HCT116 (cell line): ENCODE measurements at regions not wholly inside any gene's neighbourhood (a gene's known extent, or its start where the extent isn't known, plus 50 kb on each side); places are given as distances from the start of the nearest gene placed in this dataset.

Experiments used
- ATAC-seq: fragments of 200-7000 bp; cut with Tn5 transposase; 2 replicates; pipeline ENCODE4 v1.9.1; 2020; ENCODE audit warnings: mild to moderate bottlenecking, moderate library complexity
- BruUV-seq: library from RNA; stranded (reverse); fragments of 400-500 nt; replicated peaks from 2 replicates; lab custom pipeline; 2021; lab: Mats Ljungman, UMichigan
- CTCF ChIA-PET: fragments of 300-600 bp; sonication (Branson Sonifier 250); formaldehyde crosslinking; loops from one replicate; lab custom pipeline; 2021; ENCODE audit warnings: antibody characterized with exemption; lab: Charles Lee
- POLR2A ChIA-PET: fragments of 300-600, 350-600 bp; sonication (Branson Sonifier 250); formaldehyde crosslinking; loops from one replicate; lab custom pipeline; 2021; ENCODE audit warnings: antibody characterized with exemption; lab: Charles Lee
- RAD21 ChIA-PET, 2 experiments: fragments of 300-600 bp; sonication (Branson Sonifier 250); formaldehyde crosslinking; loops; one replicate each; lab custom pipeline; 2023; ENCODE audit warnings: low total read pairs in 2 of 2; ENCODE audit not compliant: uncharacterized antibody in 2 of 2, unreplicated experiment in 2 of 2, low non-redundant PET in 1 of 2; lab: Charles Lee
- DNase-seq: peaks from one replicate; pipeline ENCODE4 v3.0.0-alpha.2; 2010; ENCODE audit warnings: low read depth, low spot score
- H2AFZ ChIP-seq: fragments of 200-600 bp; shearing (Covaris generic), sonication (generic); 2 replicates; pipeline ENCODE4 v1.6.1; 2017; ENCODE audit warnings: low read depth, mixed run types, mixed read lengths, antibody characterized with exemption, low read length; ENCODE audit not compliant: poor library complexity, severe bottlenecking
- H3K27ac ChIP-seq: 2 replicates; pipeline ENCODE4 v1.5.1; 2012; ENCODE audit warnings: low read depth, low read length
- H3K27me3 ChIP-seq: fragments of 200-600 bp; sonication (generic); 2 replicates; pipeline ENCODE4 v1.6.1; 2016; ENCODE audit warnings: mixed run types, low read length, mixed read lengths; ENCODE audit not compliant: insufficient read depth
- H3K36me3 ChIP-seq, 2 experiments: fragments of 200-500 bp in 1 of 2; fragments of 200-600 bp in 1 of 2; sonication (Bioruptor generic) in 1 of 2; sonication (generic) in 1 of 2; 2 replicates each; pipeline versions ENCODE4 v1.5.1 to v1.6.1; 2014 to 2016; ENCODE audit warnings: low read length in 2 of 2, inconsistent platforms in 1 of 2, mixed read lengths in 1 of 2, mixed run types in 1 of 2; ENCODE audit not compliant: insufficient read depth in 2 of 2, control insufficient read depth in 1 of 2
- H3K4me1 ChIP-seq, 2 experiments: fragments of 200-600 bp in 1 of 2; sonication (generic) in 1 of 2; 2 replicates each; pipeline versions ENCODE4 v1.5.1 to v1.6.1; 2012 to 2017; ENCODE audit warnings: low read length in 2 of 2, inconsistent platforms in 1 of 2, mild to moderate bottlenecking in 1 of 2, mixed read lengths in 1 of 2, mixed run types in 1 of 2, moderate library complexity in 1 of 2; ENCODE audit not compliant: insufficient read depth in 2 of 2, control insufficient read depth in 1 of 2
- H3K4me2 ChIP-seq: fragments of 200-600 bp; sonication (generic); 2 replicates; pipeline ENCODE4 v1.6.1; 2017; ENCODE audit warnings: mixed run types, low read length, mixed read lengths
- H3K4me3 ChIP-seq, 2 experiments: fragments of 200-600 bp in 1 of 2; sonication (generic) in 1 of 2; replicated peaks in 1 of 2; 2 replicates each; pipeline ENCODE4 v1.5.1; 2011 to 2016; ENCODE audit warnings: low read length in 2 of 2, control low read depth in 1 of 2, low read depth in 1 of 2, mild to moderate bottlenecking in 1 of 2, mixed read lengths in 1 of 2, mixed run types in 1 of 2
- H3K79me2 ChIP-seq: fragments of 200-600 bp; sonication (generic); 2 replicates; pipeline ENCODE4 v1.6.1; 2017; ENCODE audit warnings: mild to moderate bottlenecking, mixed run types, low read length, moderate library complexity, mixed read lengths; ENCODE audit not compliant: insufficient read depth
- H3K9ac ChIP-seq: fragments of 200-600 bp; sonication (generic); 2 replicates; pipeline ENCODE4 v1.6.1; 2016; ENCODE audit warnings: low read length, mixed read lengths
- H3K9me2 ChIP-seq: fragments of 200-600 bp; sonication (generic), shearing (Covaris generic); 2 replicates; pipeline ENCODE4 v1.6.1; 2017; ENCODE audit warnings: mixed run types, mild to moderate bottlenecking, moderate library complexity; ENCODE audit not compliant: insufficient read depth
- H3K9me3 ChIP-seq, 2 experiments: fragments of 200-500 bp in 1 of 2; fragments of 200-600 bp in 1 of 2; sonication (Bioruptor generic) in 1 of 2; sonication (generic) in 1 of 2; 2 replicates each; pipeline ENCODE4 v1.6.1; 2014 to 2017; ENCODE audit warnings: low read length in 2 of 2, mixed read lengths in 2 of 2, inconsistent platforms in 1 of 2, low read depth in 1 of 2, mild to moderate bottlenecking in 1 of 2, mixed run types in 1 of 2, moderate library complexity in 1 of 2; ENCODE audit not compliant: control insufficient read depth in 1 of 2, insufficient read depth in 1 of 2
- H4K20me1 ChIP-seq: fragments of 200-600 bp; sonication (generic), shearing (Covaris generic); 2 replicates; pipeline ENCODE4 v1.6.1; 2017; ENCODE audit warnings: mixed run types, mild to moderate bottlenecking, moderate library complexity; ENCODE audit not compliant: insufficient read depth
- CBX3 ChIP-seq: IDR thresholded peaks from 2 replicates; pipeline ENCODE4 v1.6.1; 2012; ENCODE audit warnings: low read depth
- CEBPB ChIP-seq: IDR thresholded peaks from 2 replicates; pipeline ENCODE4 v1.6.1; 2012; ENCODE audit warnings: low read depth
- EGR1 ChIP-seq: IDR thresholded peaks from 2 replicates; pipeline ENCODE4 v1.6.1; 2012; ENCODE audit warnings: low read depth
- ELF1 ChIP-seq: IDR thresholded peaks from 2 replicates; pipeline ENCODE4 v1.6.1; 2012; ENCODE audit warnings: low read depth, borderline replicate concordance
- MAX ChIP-seq: IDR thresholded peaks from 2 replicates; pipeline ENCODE4 v1.6.1; 2012
- POLR2A ChIP-seq: IDR thresholded peaks from 2 replicates; pipeline ENCODE4 v1.7.0; 2011; ENCODE audit warnings: borderline replicate concordance; ENCODE audit not compliant: insufficient read depth, insufficient read length; ENCODE audit errors: extremely low read depth
- POLR2AphosphoS5 ChIP-seq: IDR thresholded peaks from 2 replicates; pipeline ENCODE4 v1.6.1; 2011; ENCODE audit warnings: mild to moderate bottlenecking, low read depth, low read length, moderate library complexity
- YY1 ChIP-seq: IDR thresholded peaks from 2 replicates; pipeline ENCODE4 v1.6.1; 2011; ENCODE audit warnings: low read length, low read depth, moderate library complexity, mild to moderate bottlenecking; ENCODE audit not compliant: insufficient replicate concordance; ENCODE audit errors: extremely low read depth
- ZBTB33 ChIP-seq: IDR thresholded peaks from 2 replicates; pipeline ENCODE4 v1.6.1; 2011; ENCODE audit warnings: mild to moderate bottlenecking, low read length, moderate library complexity; ENCODE audit not compliant: insufficient replicate concordance; ENCODE audit errors: extremely low read depth
- intact Hi-C: fragments of 100-400 bp; cut with micrococcal nuclease; formaldehyde crosslinking; loops from 2 replicates; pipeline ENCODE4 v1.10.0; 2022

- H4K20me1 ChIP-seq = no peaks in the 10 kb centered on the region
- no peaks in the 10 kb centered on the region for H3K9me3 ChIP-seq
- no peaks in the 10 kb centered on the region for H3K27me3 ChIP-seq
- H3K27ac ChIP-seq = no peak overlapping the region
- H3K79me2 ChIP-seq = no peaks in the 10 kb centered on the region
- no peaks in the 10 kb centered on the region for H3K4me1 ChIP-seq
- H2AFZ ChIP-seq = no peak overlapping the region
- no TSS peak for BruUV-seq
- H3K36me3 ChIP-seq = no peaks in the 10 kb centered on the region
- H3K9ac ChIP-seq = no peak overlapping the region
- H3K9me2 ChIP-seq = no peaks in the 10 kb centered on the region
- CTCF ChIA-PET = no interaction called here
- POLR2A ChIA-PET = no interaction called here
- H3K4me2 ChIP-seq = no peak overlapping the region
- no peak overlapping the region for H3K4me3 ChIP-seq
- ATAC-seq = no peak
- intact Hi-C loops = no loop called here
- TF ChIP-seq CBX3 (no peak), ZBTB33 (no peak), MAX (no peak), YY1 (no peak), EGR1 (no peak), ELF1 (no peak)
- TF ChIP-seq, all 23 proteins: peak for 0
- DNase-seq = no peak
- RAD21 ChIA-PET = no interaction called here
These were observed 975.5 kb upstream of the TSPY4 start for GRCh38 chrY:8361715-8362114.

GRCh38 chrY:8377491-8377890 lies 959.8 kb upstream of the TSPY4 start:
- no peaks in the 10 kb centered on the region for H4K20me1 ChIP-seq
- CTCF ChIA-PET = no interaction called here
- no TSS peak for BruUV-seq
- RAD21 ChIA-PET = no interaction called here
- no peaks in the 10 kb centered on the region for H3K36me3 ChIP-seq
- DNase-seq = no peak
- no peaks in the 10 kb centered on the region for H3K9me3 ChIP-seq
- H3K27me3 ChIP-seq = no peaks in the 10 kb centered on the region
- H3K79me2 ChIP-seq = no peaks in the 10 kb centered on the region
- no peak for TF ChIP-seq POLR2A
- TF ChIP-seq CEBPB = no peak
- no peak for TF ChIP-seq POLR2AphosphoS5
- intact Hi-C loops = no loop called here
- H2AFZ ChIP-seq = no peak overlapping the region
- no peaks in the 10 kb centered on the region for H3K4me1 ChIP-seq
- POLR2A ChIA-PET = no interaction called here
- no peak overlapping the region for H3K27ac ChIP-seq
- H3K4me2 ChIP-seq = no peak overlapping the region
- no peak for ATAC-seq
- H3K9ac ChIP-seq = no peak overlapping the region
- H3K4me3 ChIP-seq = no peak overlapping the region
- no peaks in the 10 kb centered on the region for H3K9me2 ChIP-seq
